ENCODE measurements at regions not wholly inside any gene's neighbourhood (a gene's known extent, or its start where the extent isn't known, plus 50 kb on each side); places are given as distances from the start of the nearest gene placed in this dataset.

DNA sequence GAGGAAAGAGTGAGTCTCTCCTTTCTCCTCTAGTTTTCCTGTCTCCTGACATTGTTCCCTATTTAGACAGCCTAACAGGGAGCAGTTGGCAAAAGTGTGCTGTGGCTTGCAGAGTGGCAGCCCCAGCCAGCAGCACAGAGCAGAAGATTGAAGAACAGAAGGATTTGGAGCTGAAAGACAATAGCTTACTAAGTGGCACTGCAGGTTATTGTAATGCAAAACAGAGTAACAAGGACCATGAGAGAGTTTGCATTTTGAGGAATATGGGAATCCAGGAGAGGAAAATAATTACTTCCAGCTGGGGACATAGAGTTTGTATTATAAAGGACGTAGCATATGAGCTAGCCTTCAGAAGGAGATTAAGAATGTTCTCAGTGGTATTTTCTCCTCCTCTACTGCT, 342.4 kb downstream of the AKAIN1 start:
- no peak for DNase-seq (ENCODE audit: low spot score)

DNA sequence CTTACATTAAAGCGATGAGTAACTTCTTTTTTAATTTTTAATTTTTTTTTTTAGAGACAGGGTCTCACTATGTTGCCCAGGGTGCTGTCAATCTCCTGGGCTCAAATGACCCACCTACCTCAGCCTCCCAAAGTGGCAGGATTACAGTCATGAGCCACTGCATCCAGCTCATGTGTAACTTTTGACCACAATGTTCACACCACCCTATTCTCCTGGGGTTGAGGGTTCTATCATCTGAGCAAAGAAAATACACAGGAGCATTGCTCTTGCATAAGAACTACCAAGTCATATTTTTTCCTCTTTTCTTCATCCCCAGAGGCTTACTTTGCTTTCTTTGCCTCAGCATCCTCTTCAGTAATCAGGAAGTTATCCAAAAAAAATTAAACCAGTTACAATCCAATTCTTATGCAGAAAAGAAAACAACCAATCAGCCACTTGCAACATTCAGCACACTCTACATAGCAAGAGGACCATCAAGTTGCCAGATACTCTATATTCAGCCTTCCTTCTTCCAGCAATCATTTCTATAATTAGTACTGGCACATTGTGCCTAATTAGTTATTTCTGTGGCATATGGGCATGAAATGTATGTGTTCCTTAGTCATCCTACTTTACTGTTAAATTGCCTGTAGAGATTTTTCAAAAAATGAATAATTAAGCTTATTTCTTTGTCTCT, 345.6 kb downstream of the AKAIN1 start:
- no peak for DNase-seq (ENCODE audit: low spot score)

DNA sequence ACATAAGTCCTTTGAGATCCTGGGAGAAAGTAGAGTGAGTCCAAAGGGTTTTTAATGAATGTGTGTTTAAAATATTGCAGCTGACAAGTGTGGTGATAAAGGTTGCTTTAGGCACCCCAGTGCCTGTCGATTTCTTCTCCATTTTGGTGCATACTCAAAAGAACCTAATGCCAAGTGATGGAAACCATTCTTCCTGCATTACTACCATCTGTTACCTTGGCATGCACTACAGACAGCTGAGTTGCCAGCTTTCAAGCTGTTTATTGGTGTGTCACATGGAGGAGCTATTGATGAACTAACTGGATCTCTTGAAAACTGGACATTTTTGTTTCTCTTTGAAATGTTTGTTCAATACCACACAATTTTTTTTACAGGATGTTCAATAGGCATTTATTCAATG, 350.0 kb downstream of the AKAIN1 start:
- DNase-seq (ENCODE audit: low spot score) = no peak

DNA sequence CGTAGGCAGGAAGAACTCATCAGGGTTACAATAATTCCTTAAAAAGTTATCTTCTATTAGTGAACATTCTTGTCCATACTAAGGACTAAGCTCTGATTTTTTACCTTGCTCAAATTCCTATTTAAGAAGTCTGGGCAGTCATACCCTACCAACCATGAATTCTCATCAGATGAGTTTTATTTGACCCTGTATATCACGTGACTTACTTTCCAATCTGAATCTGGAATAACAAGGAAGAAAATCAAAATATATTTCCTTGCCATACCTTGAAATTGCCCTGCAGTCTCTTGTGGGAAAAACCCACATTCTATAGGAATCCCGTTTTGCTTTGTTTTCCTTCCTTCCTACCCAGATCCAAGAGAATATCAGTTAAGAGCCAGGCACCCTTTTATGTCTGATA, 352.7 kb downstream of the AKAIN1 start:
- no peak for DNase-seq (ENCODE audit: low spot score)

- no peak for DNase-seq (ENCODE audit: low spot score)
Measured at GRCh38 chr18:4843771-4844170, 353.3 kb downstream of the AKAIN1 start.

DNA sequence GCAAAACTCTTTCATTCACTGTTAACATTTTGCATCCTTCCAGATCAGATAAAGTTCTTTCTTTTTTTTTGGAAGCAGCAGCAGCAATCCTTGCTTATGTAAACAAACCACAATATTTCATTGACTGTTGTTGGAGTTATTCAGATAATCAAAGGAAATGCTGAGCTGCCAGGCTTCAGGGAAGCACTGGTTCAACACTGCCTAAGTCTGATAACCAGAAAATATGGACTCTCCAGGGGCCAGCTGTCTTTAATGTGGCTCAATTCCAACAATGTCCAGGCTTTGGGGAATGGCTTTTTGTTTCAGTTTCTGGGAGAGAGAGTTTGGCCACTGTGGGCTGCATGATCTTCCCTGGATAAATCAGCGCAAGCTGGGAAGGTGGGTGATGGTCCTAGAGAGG, 354.3 kb downstream of the AKAIN1 start:
- DNase-seq (ENCODE audit: low spot score) = no peak

DNA sequence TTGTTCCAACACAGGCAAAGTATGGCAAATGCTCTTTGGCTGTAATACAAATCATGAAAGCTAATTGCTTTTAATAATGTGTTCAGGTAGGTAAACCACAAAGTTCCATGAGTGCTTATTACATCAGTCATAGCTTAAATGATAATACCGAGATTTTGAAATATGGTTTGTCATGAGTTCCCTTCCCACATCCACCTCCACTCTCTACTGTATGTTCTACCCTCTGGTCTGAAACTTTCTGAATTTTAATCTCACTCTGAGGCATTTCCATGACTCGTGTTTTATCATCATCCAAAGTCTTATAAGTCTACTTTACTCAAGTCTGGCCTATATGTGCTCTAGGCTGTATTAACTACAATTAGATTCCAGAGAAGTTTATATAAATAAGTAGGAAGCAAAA, 354.8 kb downstream of the AKAIN1 start:
- peak; percentile 63 for DNase-seq (ENCODE audit: low spot score)

DNA sequence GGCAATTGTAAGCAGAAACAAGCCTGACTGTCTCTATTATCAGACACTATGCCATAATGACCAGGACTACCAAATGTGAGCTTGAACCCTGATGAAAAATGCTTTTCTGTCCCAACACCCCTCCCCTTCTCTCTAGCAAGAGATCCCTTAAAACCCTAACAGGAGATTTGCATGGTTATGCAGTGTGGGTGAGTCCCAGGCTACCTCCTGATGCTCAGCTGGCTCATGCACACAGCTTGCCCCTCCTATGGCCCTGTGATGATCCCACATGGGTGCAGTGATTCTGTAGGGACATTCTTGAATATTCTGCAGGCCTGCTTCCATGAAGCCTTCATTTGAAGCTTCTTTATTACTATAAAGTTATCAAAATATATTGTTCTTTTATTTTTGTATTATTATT, 357.4 kb downstream of the AKAIN1 start:
- DNase-seq (ENCODE audit: low spot score) = no peak

- no peak for DNase-seq (ENCODE audit: low spot score)
Measured at GRCh38 chr18:4836141-4836540, 360.9 kb downstream of the AKAIN1 start.

GRCh38 chr18:4831791-4832375, 365.2 kb downstream of the AKAIN1 start:
- no peak for DNase-seq (ENCODE audit: low spot score)

DNA sequence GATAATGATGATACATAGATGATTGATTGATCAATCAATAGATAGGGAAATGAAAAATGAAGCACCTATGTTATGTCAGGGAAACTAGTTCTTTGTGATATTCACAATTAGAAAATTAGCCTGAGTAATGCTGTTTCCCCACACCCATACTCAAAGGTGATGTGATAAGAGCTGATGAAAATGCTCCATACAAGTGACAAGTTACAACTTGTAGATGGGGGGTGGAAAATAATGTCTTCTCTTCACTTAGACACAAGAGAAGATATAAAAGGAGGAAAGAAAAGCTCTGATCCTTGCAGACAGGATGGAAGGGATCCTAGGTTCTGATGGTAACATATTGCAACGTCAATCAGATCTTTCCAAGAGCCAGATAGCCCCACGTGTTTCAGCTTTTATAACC, 365.9 kb downstream of the AKAIN1 start:
- no peak for DNase-seq (ENCODE audit: low spot score)

GRCh38 chr18:4823091-4823490, 368.0 kb upstream of the DLGAP1 start:
- DNase-seq (ENCODE audit: low spot score) = no peak

DNA sequence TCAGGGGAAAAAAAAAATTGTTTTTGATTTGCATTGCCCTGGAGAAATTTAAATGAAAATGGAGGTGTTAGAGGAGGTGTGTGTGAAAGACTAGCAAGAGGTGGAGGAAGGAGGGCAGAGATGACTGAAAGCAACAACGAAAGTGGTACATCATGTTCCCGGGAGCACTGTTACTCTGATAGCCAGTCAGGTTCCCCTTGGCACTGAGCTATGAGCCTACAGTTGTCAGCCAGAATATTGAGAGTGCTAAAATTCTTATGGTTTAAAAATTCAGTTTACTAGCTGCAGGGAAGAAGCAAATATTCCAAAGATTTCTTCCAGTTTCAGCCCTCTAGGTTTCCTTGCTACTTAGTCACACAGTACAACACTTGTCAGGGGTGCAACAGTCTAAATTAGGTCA, 366.7 kb upstream of the DLGAP1 start:
- peak; percentile 77 for DNase-seq (ENCODE audit: low spot score)

DNA sequence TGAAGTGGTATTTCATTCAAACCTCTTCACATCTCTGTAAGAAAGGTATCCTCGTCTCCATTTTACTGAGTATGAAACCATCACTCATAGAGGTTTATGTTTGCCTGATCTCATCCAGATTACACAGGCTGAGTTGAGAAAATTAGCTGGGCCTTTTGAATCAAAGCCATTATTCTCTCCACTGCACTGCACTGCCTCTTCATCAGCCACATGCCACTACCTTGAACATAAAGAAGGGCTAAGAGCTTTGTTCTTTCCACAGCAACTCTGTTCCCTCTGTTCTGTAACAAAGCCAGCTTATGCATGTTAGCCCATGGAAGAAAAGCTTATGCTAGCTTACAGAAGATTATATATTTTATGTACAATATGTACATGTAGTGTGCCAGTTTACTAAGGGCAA, 362.6 kb upstream of the DLGAP1 start:
- DNase-seq (ENCODE audit: low spot score) = no peak

DNA sequence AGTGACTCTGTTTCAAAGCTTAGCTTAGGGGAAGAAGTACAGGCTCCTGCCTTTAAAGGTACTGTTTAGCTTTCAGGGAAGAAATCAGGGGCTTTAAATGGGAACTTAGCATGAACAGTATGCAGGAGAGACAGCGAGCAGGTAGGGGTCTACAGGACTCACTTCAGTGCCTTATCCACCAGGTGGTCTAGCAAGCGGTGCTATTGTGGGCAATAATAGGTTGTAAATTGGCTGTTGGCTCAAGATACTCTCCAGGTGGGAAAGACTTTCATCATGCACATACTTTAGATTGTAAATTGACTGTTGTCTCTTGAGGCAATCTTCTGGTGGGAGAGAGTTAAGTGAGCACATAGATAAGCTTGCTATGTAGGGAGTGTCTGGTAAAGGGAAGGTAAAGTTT, 358.6 kb upstream of the DLGAP1 start:
- DNase-seq (ENCODE audit: low spot score) = no peak

DNA sequence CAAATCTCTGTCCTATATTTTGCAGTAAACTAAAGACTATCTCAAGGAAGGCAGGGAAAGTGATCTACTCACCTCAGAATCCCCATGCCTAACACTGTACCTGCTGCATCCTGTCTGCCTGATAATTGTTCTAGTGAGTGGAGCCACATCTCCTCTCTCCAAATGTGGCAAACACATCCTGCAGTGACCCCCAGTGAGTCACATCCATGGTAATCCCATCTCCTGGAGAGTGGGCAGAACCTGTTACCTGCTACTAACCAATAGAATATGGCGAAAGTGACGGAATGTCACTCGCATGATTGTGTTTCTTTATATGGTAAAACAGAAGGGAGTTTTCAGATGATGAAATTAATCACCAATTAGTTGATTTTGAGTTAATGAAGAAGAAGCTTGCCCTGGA, 353.8 kb upstream of the DLGAP1 start:
- no peak for DNase-seq (ENCODE audit: low spot score)

- DNase-seq (ENCODE audit: low spot score) = no peak
Measured at GRCh38 chr18:4807604-4808293, 352.6 kb upstream of the DLGAP1 start.

GRCh38 chr18:4806331-4806730, 351.2 kb upstream of the DLGAP1 start:
- DNase-seq (ENCODE audit: low spot score) = no peak

- no peak for DNase-seq (ENCODE audit: low spot score)
Measured at GRCh38 chr18:4802296-4802695, 347.2 kb upstream of the DLGAP1 start.

- DNase-seq (ENCODE audit: low spot score) = no peak
Measured at GRCh38 chr18:4801151-4801550, 346.0 kb upstream of the DLGAP1 start.

DNA sequence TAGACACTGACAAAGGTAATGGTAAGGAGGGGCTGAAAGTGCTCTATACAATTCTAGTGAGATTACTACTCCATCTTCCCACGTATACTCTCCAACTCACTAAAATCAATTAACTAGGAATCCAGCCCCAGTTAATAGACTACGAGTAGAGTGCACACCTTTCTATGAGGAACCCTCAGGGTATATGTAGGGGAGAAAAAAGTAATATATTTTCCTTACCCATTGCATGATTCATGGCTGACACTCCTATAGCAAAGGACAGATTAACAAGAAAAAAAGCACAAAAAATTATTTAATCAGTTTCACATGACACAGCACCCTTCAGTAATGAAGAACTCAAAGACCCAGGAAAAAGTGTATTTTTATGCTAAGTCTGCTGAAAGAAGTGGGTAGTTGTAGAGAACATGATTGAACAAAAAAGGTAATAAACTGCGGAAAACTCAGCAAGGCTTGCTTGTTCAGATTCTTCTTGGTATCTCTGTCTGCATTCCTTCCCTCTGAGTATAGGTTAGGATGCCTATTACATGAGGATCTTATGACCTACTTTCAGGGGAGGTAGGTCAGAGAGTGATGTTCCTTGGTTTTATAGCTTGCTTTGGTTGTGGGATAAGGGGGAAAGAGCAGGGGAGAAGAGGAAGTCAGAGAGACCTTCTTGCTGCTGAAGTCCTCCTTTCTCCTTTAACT, 342.0 kb upstream of the DLGAP1 start:
- no peak for DNase-seq (ENCODE audit: low spot score)

GRCh38 chr18:4789506-4789905, 334.4 kb upstream of the DLGAP1 start:
- no peak for DNase-seq (ENCODE audit: low spot score)

DNA sequence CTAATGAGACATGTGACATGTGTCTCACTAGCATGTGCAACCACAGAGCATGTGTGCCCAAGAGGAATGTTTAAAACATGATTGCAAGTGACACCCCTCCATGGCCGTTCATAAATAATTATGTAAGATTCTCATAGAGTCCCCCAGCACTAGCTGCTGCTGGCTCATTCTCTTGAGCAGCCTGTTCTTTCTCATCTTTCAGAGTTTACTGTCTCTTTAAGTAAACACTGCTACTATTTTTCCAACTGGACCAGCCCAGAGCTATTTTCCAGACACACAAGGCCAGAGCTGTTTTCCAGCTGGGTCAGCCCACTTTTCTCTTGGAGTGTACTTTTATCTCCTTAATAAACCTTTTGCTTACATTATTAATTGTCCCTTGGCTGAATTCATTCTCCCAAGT, 326.8 kb upstream of the DLGAP1 start:
- no peak for DNase-seq (ENCODE audit: low spot score)
